ENCODE measurements at regions not wholly inside any gene's neighbourhood (a gene's known extent, or its start where the extent isn't known, plus 50 kb on each side); places are given as distances from the start of the nearest gene placed in this dataset.

DNA sequence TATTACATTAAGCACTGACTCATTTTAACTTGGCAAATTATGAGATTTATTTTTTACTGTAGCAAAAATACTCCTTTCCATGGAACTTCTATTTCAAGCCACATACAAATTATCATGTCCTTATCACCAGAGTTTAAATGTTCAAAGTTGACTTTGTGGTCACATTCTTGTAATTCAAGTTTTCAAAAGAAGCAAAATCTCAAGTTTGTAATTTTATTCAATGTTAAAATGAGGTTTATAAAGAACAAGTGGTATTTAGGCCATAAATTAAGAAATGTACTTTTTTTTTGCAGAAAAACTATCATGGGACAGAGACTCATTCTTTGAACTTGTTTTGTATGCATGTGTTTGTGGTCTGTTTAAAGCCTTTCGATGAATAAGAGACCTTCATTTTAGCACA is 811.5 kb downstream of the TENT5A start:
- TF ChIP-seq, protein P1, sequence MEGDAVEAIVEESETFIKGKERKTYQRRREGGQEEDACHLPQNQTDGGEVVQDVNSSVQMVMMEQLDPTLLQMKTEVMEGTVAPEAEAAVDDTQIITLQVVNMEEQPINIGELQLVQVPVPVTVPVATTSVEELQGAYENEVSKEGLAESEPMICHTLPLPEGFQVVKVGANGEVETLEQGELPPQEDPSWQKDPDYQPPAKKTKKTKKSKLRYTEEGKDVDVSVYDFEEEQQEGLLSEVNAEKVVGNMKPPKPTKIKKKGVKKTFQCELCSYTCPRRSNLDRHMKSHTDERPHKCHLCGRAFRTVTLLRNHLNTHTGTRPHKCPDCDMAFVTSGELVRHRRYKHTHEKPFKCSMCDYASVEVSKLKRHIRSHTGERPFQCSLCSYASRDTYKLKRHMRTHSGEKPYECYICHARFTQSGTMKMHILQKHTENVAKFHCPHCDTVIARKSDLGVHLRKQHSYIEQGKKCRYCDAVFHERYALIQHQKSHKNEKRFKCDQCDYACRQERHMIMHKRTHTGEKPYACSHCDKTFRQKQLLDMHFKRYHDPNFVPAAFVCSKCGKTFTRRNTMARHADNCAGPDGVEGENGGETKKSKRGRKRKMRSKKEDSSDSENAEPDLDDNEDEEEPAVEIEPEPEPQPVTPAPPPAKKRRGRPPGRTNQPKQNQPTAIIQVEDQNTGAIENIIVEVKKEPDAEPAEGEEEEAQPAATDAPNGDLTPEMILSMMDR (IDR thresholded peaks at IDR 0.05): no peak
- TF ChIP-seq ZFX (IDR thresholded peaks at IDR 0.05; ENCODE audit: borderline replicate concordance): no peak

All from 22Rv1 (cell line).